HG03460 (cell line): ENCODE measurements at regions not wholly inside any gene's neighbourhood (a gene's known extent, or its start where the extent isn't known, plus 50 kb on each side); places are given as distances from the start of the nearest gene placed in this dataset.

Experiments used
- ATAC-seq: cut with Tn5 transposase; IDR thresholded peaks from one replicate; pipeline ENCODE4 v1.9.1; 2021; ENCODE audit not compliant: unreplicated experiment

- ATAC-seq: no peak
Observed at GRCh38 chr7:114130866-114131265, 212.1 kb upstream of the PPP1R3A start.

GRCh38 chr7:114128880-114129279, 210.1 kb upstream of the PPP1R3A start:
- no peak for ATAC-seq

- ATAC-seq: no peak
Observed at GRCh38 chr7:114126095-114126494, 207.3 kb upstream of the PPP1R3A start.

GRCh38 chr7:114112806-114113205, 194.0 kb upstream of the PPP1R3A start:
- ATAC-seq: no peak

GRCh38 chr7:114110666-114111065, 191.9 kb upstream of the PPP1R3A start:
- ATAC-seq: no peak

GRCh38 chr7:114109721-114110120, 190.9 kb upstream of the PPP1R3A start:
- ATAC-seq: no peak

- no peak for ATAC-seq
Observed at GRCh38 chr7:114109304-114109703, 190.5 kb upstream of the PPP1R3A start.

GRCh38 chr7:114108510-114108909, 189.7 kb upstream of the PPP1R3A start:
- no peak for ATAC-seq

- no peak for ATAC-seq
Observed at GRCh38 chr7:114107522-114107921, 188.7 kb upstream of the PPP1R3A start.

- no peak for ATAC-seq
Observed at GRCh38 chr7:114104035-114104434, 185.2 kb upstream of the PPP1R3A start.

- ATAC-seq: no peak
Observed at GRCh38 chr7:114102996-114103395, 184.2 kb upstream of the PPP1R3A start.

GRCh38 chr7:114102131-114102530, 183.3 kb upstream of the PPP1R3A start:
- no peak for ATAC-seq

GRCh38 chr7:114100810-114101209, 182.0 kb upstream of the PPP1R3A start:
- no peak for ATAC-seq

GRCh38 chr7:114099337-114099736, 180.5 kb upstream of the PPP1R3A start:
- ATAC-seq: no peak

GRCh38 chr7:114095885-114096284, 177.1 kb upstream of the PPP1R3A start:
- no peak for ATAC-seq

GRCh38 chr7:114088470-114088940, 169.7 kb upstream of the PPP1R3A start:
- ATAC-seq: no peak

GRCh38 chr7:114087653-114088469, 169.1 kb upstream of the PPP1R3A start:
- ATAC-seq: no peak

- no peak for ATAC-seq
Observed at GRCh38 chr7:114086914-114087652, 168.3 kb upstream of the PPP1R3A start.

- no peak for ATAC-seq
Observed at GRCh38 chr7:114086537-114086913, 167.7 kb upstream of the PPP1R3A start.

GRCh38 chr7:114085592-114086501, 167.0 kb upstream of the PPP1R3A start:
- no peak for ATAC-seq

- ATAC-seq: no peak
Observed at GRCh38 chr7:114085313-114085591, 166.4 kb upstream of the PPP1R3A start.
